Limb (tissue), 2 donors: ENCODE measurements at regions not wholly inside any gene's neighbourhood (a gene's known extent, or its start where the extent isn't known, plus 50 kb on each side); places are given as distances from the start of the nearest gene placed in this dataset.
A peak's percentile ranks its signal among the peaks of the same experiment; 100 is the strongest.

Experiments
- DNase-seq, 2 donors: peaks; one replicate each; pipeline ENCODE4 v3.0.0-alpha.2; 2016; ENCODE audit errors: extremely low spot score in 2 of 2

DNA sequence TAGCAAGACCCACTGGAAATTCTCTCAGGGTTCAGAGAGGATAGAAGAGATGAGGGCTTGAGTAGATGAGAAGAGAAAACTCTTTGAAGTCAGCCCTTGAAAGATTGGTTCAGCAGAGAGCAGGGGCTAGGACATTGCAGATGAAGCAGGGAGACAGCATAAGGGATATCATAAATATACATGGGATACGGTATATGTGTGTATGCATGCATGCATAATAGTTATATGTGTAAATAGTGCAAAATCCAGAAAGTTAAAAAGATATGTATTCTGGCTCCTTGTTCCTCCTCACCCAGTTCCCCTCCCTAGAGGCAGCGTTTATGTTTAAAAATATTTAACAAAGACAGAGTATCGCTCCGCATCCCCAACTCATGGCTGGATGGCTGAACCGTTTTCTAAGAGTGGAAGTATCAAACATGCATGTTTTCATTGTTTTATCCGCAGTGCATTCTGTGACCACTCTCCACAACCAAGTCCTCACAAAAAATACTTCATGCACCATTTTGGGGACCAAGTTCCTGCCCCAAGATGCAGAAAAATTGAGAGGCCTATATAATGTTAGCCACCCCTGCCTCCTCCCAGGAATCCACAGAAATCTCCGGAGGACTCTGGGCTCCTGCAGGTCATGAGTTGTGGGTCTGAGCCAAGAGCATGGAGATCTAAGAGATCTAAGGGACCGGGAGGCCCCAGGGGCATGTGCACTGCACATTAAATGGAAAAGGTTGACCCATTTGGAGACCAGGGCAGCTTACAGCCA is 119.5 kb downstream of the MTX3 start:
- no peak for DNase-seq

- peak in 1 of 2 donors; percentile 4 for DNase-seq
Measured at GRCh38 chr5:79868163-79868670, 122.8 kb downstream of the MTX3 start.

DNA sequence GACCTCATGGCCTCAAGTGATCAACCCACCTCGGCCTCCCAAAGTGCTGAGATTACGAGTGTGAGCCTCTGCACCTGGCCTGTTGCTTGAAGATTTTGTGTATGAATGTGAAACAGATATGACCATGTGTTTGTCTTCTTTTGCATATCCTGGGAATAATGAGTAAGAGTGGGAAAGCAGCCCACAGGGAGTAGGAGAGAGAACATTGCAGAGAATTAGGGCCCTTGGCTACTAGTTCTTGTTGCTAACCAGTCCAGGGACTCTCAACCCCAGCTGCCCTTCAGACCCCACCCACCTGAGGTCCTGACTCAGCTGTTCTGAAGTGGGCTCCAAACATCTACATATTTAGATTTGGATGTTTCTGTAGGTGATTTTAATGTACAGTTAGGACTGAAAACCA is 125.5 kb downstream of the MTX3 start:
- DNase-seq: peak in 1 of 2 donors; percentile 12

- DNase-seq: no peak
Measured at GRCh38 chr5:79864364-79864763, 126.7 kb downstream of the MTX3 start.

- DNase-seq: peak in 1 of 2 donors; percentile 12
Measured at GRCh38 chr5:79859588-79859987, 131.5 kb downstream of the MTX3 start.

- no peak for DNase-seq
Measured at GRCh38 chr5:79858410-79858723, 132.7 kb downstream of the MTX3 start.

- DNase-seq: peak; percentile 66 to 84
Measured at GRCh38 chr5:79857714-79858409, 133.2 kb downstream of the MTX3 start.

- DNase-seq: peak in 1 of 2 donors; percentile 11
Measured at GRCh38 chr5:79856456-79857055, 134.5 kb downstream of the MTX3 start.

DNA sequence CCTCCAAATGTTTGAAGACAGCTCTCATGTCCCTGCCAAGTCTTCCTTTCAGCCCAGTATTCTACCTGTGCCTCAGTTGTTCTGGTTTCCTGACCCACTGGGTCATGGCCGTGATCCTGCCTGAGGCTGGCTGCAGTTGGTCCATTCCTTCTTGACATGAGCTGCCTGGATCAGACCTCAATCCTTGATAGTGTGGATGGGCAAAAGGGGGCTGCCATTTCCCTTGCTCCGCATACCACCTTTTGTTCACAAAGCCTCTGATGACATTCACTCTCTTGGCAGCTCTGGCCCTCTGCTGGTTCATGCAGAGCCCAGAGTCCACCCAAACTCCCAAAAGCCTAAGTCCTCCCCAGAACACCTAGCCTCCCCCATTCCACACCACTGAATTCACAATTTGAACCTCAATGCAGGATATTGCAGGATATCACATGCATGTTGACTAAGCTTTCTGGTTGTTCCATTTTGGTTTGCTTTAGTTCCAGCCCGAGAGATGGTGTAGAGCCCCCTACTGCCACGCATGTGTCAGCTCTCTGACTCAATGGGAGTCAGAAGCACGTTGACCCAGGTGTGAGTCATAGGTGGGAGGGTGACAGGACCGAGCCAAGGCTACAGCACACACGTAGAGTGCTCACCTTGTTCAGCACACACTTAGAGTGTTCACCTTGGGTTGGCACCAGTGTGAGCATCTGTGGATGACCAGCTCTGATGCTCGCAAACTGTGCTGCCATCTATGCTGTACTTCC is 137.2 kb downstream of the MTX3 start:
- DNase-seq: peak in 1 of 2 donors; percentile 18

DNA sequence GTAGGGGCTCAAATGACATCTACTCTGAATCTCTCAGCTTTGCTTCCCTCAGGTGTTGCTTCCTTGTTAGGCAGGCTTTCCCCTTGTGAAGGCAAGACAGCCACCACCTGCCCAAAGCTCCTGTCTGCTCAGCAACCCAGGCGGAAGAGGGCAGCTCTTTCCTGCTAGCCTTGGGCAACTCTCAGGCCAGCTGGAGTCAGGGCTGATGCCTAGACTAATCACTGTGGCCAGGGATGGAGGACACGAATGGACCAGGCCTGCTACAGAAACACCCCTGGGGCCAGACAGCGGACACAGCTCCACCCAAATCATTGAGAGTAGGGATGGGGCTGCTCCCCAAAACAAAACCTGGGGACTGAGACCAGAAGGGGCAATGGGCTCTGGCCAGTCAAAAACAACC is 138.0 kb downstream of the MTX3 start:
- peak in 1 of 2 donors; percentile 21 for DNase-seq

GRCh38 chr5:79851391-79851863 is 139.6 kb downstream of the MTX3 start:
- DNase-seq: peak in 1 of 2 donors; percentile 34

DNA sequence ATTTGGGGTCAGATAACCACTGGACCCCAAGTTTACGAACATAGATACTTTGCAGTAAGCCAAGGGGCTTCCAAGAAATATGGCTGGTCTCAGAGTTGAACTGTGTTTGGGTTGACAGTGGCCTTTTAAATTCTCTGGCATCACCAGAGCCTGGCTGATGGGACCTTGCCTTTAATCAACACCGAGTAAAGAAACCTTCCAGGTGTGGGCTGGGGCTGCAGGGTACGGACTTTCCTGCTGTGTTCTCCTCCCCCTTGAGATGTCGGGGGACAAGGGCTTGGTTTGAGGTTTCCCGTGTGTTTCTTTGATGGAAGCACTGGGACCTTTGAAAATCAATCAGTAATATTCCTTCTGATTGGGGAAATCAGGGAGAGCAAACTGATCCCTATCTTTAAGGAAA is 140.1 kb downstream of the MTX3 start:
- peak in 1 of 2 donors; percentile 21 for DNase-seq

GRCh38 chr5:79850316-79850822 is 140.7 kb downstream of the MTX3 start:
- DNase-seq: peak; percentile 44 to 70

- DNase-seq: peak in 1 of 2 donors; percentile 23
Measured at GRCh38 chr5:79849486-79850315, 141.4 kb downstream of the MTX3 start.
